CD4-positive, alpha-beta T cell treated with Interleukin-4 for 1 hour (primary cell): ENCODE measurements at regions not wholly inside any gene's neighbourhood (a gene's known extent, or its start where the extent isn't known, plus 50 kb on each side); places are given as distances from the start of the nearest gene placed in this dataset.
"Not testable (repeated sequence)": the region's sequence is repeated elsewhere in the genome, so short reads cannot be mapped to it uniquely, and the experiment has no call there.

Source experiments
- DNase-seq, 2 donors: peaks; one replicate each; pipeline ENCODE4 v3.0.0-alpha.2; 2020 to 2022

DNA sequence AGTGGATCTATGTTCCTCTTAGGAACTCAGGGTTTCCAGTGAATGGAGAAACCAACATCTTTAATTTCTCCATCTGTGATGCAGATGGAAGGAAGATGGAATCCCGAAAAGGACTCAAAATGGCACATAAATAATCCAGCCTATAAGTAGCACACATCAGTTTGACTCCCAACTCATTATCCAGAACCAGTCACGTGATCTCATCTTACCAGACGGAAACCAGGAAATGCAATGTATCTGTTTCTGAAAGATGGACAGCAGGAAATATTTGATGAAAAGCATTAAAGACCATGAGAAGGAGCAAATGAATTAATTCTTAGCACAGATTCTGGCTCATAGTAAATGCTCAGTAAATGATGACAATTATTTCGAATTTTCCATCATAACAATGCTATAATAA is 443.1 kb upstream of the FMR1 start:
- no peak for DNase-seq

DNA sequence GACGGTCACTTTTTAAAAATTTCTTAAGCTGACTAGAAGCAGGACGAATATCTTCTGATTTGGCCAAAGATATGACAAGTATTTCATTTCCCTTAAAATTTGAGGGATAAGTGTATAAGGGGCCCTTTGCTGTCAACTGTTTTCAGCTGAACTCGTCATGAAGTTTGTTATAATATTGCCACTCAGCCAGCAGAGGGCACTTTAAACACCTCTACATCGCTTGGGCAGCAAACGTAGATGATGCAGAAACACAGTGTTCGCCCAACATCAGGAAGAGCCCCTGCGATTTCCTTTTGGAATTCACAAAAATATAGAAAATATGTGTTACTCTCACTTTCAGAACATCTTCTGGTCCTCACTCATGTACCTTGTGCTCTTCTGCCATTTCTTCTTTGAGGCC is 435.7 kb upstream of the FMR1 start:
- no peak for DNase-seq

DNA sequence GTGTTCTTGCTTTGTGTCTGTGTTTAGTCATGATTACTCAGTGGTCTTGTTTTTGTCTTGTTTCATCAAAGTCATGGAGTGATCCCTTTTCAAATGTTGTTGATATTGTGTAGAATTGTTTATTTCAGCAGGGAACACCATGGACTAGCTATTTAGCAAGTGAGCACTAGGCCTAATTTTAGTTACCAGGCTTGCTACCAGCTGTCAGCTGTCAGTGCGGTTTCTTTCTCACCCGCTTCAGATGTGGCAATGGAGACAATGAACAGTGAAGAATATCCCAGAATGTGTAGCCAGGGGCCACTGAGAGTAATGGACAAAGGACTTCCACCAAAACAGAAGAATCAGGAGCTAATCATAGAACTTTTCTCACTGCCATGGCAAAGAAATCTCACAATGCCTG is 432.8 kb upstream of the FMR1 start:
- no peak for DNase-seq

DNA sequence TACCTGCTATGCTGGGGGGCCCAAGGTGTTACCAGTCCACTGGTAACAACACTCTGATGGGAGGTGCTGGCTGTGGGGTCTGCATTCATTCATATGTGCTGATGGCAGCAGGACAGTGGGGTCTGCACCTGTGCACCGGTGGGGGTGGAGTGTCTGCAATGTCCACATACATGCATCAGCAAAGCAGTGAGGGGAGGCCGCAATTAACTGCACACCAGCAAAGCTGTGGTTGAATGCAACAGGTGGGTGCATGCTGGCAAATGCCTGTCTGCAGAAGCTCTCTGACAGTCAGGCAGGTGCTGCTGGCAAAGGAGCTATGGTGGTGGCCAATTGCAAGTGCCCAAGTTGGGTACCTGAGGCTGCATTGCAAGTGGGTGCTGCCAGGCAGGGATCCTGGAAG is 426.5 kb upstream of the FMR1 start:
- DNase-seq, result no peak

DNA sequence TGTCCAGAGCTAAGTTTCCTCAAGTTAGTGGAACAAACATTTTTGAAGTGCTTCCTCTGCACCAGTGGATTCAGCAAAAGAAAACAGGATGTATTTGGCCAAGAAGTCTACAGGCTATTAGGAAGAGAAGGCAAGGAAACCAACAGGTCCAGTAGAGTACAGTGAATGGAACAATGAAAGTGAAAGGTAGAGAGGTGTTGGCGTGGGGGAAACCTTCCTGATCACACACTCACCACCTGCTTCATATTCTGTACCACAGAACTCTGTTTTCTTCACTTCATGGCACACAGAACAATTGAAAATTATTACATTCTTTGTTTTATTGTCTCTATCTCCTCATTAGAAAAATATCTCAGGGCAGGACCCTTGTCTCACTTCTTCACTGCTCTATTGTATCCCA is 417.4 kb upstream of the FMR1 start:
- no peak for DNase-seq

DNA sequence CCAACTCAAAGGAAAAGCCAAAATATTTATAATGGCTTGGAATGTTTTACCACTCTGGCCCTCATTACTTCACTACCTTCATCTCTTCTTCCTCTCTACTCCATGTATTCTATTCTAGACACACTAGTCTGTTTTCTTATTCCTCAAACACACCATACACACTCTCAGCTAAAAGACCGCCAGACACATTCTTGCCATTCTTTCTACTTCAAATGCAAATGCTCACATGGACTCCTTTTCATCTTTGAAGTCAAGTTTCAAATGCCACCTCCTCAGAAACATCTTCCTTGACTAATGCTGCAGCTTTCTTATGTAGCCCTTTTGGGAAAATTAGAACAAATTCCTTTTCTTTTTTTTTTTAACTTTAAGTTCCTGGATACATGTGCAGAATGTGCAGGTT is 412.9 kb upstream of the FMR1 start:
- DNase-seq, result no peak

DNA sequence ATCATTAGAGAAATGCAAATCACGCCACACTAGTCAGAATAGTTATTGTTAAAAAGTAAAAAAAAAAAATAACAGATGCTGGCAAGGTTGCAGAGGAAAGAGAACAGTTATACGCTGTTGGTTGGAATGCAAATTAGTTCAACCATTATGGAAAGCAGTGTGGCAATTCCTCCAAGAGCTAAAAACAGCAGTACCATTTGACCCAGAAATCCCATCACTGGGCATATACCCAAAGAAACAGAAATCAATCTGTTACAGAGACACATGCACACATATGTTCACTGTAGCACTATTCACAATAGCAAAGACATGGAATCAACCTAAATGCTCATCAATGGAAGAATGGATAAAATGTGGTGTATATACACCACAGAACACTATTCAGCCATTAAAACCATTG is 388.7 kb upstream of the FMR1 start:
- no peak for DNase-seq

DNA sequence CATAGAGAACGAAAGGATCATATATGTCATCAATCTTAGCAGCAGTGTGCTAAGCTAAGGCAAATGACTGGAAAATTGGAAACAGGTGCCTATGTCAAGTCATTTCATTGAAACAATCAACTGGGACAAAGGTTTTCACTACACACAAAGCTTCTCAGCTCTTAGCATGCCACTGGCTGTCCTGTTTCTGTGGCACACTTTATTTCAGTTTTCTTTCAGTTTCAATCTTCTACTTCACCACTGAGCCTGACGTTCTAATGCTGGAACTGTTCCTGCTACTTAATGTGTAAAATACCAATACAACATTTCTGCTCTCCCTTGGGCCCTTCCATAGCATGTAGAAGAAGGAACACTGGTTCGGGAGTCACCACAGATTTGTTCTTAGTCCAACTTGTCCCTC is 378.3 kb upstream of the FMR1 start:
- no peak for DNase-seq

DNA sequence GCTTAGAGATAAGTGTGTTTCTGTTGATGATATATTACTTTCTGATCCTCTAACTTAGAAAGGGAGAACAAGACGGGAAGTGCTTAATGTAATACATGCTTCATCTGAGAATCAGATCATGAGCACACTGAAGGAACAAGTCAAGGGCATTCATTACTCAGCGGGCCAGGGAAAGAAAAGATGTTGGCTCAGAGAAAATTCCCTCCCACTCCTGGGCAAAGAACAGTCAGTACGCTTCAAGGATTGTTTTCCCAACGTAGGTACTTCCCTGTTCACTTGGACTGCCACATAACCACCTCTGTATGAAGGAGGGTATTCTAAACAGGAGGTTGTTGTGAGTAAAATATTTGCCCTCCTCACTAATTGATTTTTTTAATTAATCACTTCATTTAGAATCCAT is 374.5 kb upstream of the FMR1 start:
- DNase-seq, result no peak

DNA sequence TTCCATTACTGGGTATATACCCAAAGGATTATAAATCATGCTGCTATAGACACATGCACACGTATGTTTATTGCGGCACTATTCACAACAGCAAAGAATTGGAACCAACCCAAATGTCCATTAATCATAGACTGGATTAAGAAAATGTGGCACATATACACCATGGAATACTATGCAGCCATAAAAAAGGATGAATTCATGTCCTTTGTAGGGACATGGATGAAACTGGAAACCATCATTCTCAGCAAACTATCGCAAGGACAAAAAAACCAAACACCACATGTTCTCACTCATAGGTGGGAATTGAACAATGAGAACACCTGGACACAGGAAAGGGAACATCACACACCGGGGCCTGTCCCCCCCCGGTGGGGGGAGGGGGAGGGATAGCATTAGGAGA is 363.7 kb upstream of the FMR1 start:
- not testable (repeated sequence) for DNase-seq

DNA sequence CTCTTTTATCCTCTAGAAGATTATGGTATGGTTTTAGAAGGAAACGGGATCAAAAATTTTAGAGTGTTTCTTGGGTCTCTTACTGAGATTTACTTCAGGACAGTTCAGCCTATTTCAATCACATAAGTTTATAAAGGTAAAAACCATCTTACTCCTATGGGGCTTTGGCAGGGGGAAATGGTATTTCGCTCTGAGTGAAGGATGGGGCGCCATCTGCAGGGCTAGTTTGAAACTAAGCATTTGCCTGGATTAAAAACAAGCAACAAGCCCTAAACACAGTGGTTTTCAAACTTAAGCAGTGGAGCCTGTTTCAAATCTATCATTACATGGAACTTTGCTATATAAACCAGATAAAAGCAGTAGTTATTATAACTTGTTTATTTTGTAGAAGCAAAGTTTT is 361.5 kb upstream of the FMR1 start:
- no peak for DNase-seq

DNA sequence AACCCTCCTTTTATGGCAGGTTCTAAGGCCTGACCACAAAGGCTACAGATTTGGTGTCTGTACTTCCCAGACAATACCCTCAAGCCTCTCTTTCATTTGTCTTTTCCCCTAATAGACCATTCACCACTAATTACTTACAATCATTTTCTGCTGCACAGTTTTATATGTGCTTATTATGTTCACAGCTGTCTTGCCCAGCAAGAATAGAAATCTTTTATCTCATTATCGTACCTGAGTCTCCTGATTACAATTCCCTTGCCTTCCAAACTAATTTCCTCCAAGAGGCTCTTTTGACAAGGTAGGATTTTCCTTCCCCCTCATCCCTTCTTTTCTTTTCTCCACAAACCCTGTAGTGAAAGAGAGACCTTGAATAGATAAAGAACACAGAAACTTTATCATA is 352.5 kb upstream of the FMR1 start:
- DNase-seq, result no peak

DNA sequence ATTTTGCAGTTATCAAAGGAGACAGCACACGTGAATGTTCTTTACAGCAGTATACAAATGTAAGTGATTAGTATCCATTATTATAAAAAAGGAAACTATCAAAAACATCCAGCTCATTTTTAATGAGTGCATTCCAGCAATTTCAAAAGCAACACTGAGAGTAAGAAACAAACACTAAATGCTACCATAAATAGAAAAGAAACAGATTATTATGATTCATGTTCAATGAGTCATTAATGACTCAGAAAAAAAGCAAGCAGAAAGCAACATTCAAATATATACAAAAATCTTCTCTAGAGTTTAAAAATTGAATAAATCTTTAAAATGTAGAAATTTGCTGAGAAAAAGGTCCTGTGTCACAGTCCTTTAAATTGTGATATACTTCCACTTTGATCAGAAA is 346.5 kb upstream of the FMR1 start:
- no peak for DNase-seq

DNA sequence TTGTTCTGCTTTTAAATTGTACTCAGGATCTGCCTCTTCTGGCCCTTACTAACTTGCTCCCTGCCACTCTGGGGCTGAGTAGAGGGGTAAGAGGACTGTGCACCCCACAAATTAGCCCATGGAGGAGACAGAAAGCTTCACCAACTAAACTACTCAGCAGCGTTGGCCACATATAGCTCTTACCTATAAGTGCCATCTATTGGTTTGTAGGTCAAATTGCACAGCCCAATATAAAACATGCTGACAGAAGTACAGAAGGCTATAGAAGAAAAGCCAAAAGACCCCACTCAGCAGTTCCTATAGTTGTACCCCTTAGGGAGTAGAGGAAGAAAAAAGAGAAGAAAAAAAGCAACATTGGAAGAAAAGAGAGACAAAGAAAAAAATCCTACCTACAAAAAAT is 341.2 kb upstream of the FMR1 start:
- no peak for DNase-seq

DNA sequence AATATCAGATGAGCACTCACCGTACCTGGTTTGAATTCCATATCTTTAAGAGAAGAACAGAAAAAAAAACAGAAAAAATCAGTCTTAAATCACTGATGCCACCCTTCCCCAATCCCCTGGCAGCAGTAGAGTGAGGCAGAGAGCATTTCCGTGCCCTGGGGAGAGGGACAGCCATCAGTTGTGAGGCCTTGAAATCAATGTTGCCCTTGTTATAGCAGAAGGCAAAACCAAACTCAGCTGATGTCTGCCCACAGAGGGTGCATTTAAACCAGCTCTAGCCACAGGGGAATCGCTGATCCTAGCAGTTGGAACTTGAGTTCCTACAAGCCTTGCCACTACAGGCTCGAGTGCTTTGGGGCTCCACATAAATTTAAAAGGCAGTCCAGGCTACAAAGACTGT is 338.5 kb upstream of the FMR1 start:
- no peak for DNase-seq

DNA sequence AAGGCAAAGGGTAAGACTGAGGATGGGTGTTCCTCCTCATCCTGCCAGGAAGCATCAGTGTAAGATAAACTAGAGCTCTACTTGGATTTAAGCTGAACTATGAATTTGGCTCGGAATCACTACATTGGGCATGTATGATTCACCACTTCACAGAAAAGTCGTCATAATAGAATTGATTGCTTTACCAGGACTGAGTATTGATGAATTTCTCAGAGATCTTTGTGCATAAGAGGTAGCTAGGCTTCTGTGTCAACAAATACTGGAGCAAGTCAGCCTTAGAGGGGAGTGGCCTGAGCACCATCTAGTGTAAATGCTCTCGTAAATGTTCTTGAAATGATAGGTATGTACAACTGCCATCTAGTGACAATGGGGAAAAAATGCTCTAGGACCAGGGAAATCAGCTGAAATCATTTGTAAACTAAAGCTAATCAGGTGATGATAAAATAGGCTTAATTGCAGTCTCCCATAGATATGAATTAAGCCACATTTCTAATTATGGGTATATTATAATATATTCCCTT is 309.5 kb upstream of the FMR1 start:
- no peak for DNase-seq

DNA sequence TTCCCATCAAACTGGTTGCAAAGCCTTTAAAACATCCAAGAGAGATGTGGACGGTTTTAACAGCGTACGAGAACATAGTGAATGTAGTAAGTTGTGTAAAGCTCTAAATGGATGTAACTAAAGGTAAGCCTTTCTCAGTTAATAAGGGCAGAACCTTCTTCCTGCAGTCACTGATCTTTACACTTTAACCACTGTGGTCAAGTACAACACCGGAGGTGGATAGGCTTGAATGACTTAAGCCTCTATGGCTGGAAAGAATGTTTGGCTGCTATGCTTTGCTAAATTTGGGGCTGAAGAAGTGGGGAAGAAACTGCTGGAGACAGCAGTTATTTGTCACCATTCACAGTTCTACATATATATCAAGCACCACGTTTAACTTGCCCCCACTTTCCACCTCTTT is 285.1 kb upstream of the FMR1 start:
- DNase-seq, result no peak

DNA sequence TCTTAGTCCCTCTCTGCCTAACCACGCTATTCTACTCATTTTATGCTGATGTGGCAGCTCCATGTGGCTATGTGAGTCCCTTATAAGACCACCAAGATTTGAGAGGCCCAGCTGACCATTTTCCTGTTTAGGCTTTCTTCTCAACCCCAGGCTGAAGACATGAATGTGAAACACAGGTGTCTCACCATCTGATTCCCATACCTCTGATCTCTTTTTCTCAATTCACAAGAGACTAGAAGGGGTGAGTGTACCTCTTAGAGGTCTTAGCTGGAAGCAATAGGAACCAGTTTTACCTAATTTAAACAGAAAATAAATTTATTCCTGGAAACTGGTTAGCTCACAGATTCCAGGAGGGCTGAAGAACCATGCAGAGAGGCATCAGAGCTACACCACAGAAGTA is 276.5 kb upstream of the FMR1 start:
- DNase-seq, result no peak

DNA sequence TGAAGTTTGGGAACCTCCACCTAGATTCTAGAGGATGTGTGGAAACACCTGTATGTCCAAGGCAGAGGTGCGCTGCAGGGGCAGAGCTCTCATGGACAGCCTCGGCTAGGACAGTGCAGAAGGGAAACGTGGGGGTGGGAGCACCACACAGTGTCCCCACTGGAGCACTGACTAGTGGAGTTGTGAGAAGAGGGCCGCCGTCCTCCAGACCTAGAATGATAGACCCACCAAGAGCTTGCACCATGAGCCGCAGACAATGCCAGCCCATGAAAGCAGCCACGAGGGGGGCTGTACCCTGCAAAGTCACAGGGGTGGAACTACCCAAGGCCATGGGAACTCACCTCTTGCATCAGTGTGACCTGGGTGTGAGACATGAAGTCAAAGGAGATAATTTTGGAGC is 274.5 kb upstream of the FMR1 start:
- DNase-seq, result no peak

DNA sequence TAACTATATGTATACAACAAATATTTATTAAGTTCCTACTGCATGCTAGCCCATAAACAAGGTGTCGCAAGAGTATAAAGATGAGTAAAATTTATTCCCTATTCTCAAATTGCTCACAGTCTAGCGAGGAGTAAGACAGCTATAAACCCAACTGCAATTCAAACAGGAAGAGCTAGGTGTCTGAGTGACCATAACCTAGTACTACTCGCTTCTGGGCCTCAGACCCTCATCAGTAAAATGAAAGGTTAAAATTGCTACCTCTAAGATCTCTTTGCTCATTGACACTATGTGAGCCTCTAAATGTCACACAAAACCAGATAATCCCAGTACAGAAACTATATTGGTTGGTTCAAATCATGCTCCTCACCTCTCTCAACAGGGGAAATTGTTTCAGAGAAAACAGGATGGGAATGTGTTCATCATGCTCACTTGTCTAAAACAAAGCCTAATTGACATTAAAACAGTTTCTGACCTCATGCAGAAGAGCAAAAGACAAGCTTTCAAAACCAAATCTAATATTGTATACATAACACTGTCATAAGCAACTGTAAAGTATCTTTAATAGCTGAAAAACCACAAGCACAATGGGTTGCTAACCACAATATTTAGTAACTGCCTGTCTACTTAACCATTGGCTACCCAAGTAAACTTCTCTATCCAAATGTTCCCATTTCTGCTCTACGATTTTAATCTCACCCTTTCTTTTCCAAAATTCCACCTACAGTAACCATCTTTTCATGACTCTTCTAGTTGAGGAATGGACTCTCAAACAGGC is 264.6 kb upstream of the FMR1 start:
- no peak for DNase-seq

DNA sequence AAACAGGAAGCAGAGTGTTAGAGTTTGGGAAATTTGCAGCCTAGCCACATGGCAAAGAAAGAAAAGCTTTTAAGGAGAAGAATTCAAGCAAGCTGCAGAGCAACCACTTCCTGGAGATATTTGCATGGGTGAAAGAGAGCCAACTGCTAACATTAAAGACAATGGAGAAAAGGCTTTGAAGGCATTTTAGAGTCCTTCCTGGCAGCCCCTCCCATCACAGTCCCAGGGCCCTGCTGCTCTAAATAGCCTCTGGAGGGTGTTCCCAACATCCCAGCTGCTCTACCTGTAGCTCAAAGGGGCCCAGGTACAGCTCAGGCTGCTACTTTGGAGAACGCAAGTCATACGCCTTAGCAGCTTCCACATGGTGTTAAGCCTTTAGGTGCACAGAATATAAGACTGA is 235.9 kb upstream of the FMR1 start:
- no peak for DNase-seq

DNA sequence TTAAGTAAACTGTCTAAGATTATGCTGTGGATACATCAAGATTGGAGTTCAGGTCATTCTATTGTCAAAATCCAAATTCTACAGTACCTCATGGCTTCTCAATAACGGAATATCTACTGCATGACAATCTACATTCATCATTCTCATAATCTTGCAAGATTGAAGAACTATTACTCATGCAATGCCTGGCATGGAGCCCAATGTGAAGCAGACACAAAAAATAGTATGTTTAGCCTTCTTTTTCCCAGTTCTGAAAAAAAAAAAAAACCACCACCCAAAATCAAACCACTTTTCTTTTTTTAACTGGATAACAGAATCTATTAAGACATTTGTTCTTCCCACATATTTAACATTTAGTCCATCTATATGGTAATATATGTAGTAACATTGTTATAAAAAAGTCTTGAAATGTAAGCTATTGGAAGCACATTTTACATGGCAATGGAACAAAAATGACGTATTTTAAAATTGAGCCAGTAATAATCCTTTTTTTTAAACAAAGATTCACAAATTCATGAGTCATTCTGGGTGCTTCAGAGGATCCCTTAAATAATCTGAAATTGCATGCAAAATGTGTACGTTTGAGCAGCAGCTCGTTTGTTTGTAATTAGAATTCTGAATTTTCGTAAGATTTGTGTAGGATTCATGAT is 232.2 kb upstream of the FMR1 start:
- DNase-seq, result no peak

DNA sequence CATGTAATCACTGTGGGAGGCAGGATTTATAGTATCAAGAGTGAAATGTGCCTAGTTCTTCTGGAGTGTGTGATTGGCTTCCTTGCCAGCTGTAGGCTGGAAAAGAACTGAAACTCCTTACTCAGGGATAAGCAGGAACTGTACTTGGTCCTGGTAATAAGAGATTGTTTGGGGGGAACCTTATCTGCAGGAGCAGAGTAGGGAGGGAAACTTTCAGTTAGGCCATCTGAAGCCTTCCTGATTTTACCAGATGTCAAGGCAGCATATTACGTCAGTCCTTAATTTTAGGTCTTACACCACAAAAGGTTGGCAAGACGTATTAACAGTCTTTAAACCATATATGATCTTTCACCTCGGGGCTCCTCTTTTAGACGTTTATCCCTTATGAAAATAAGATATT is 231.5 kb upstream of the FMR1 start:
- no peak for DNase-seq

DNA sequence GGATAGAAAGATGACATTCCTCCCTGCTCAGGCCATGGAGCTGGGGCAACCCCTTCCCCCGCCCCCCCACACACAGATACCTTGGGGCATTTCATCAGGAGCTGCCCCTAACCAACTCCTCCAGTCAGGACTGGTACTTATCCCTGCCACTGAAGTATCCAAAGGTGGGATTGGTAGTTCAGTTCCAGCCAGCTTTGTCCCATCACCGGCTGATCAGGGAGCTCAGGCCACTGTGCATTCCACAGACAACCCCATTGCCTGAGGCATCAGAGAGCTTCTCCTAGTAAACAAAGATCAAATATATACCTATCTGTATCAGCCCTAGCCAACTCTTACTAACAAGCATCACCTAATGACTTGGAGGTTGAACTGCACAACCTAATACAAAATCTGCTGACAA is 218.2 kb upstream of the FMR1 start:
- DNase-seq, result no peak

DNA sequence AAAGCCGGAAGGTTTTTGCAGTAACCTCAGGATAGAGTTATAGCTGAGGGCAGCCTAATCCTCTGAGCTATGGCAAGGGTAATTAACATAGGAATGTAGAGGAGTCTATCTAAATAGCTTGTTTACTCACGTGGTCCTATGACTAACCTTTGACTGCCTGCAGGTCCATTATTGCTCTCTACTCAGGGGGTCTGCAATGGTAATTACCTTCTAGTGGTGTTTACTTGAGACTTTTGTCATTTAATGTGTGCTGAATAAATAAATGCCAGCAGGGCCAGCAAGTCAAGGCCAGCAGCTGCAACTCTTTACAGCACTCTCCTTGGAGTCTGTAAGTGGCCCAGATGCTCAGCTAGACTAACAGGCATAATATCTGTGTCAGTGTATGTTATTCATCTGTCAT is 212.7 kb upstream of the FMR1 start:
- DNase-seq, result no peak
